Karpas-422 (cell line): ENCODE measurements at regions not wholly inside any gene's neighbourhood (a gene's known extent, or its start where the extent isn't known, plus 50 kb on each side); places are given as distances from the start of the nearest gene placed in this dataset.

ENCODE experiments used
- DNase-seq: peaks from one replicate; pipeline ENCODE4 v3.0.0-alpha.2; 2015
- H2AFZ ChIP-seq: fragments of 200-600 bp; sonication (generic); 2 replicates; pipeline ENCODE4 v1.6.1; 2014; ENCODE audit warnings: antibody characterized with exemption, low read length, mixed read lengths
- H3K27ac ChIP-seq: fragments of 200-600 bp; sonication (generic); 2 replicates; pipeline ENCODE4 v1.5.1; 2014; ENCODE audit warnings: mild to moderate bottlenecking, low read length, moderate library complexity
- H3K27me3 ChIP-seq: fragments of 200-600 bp; sonication (generic); 2 replicates; pipeline ENCODE4 v1.6.1; 2014; ENCODE audit warnings: low read length, mixed read lengths
- H3K36me3 ChIP-seq: fragments of 200-600 bp; sonication (generic); 2 replicates; pipeline ENCODE4 v1.6.1; 2014; ENCODE audit warnings: low read length, mixed read lengths; ENCODE audit not compliant: insufficient read depth
- H3K4me1 ChIP-seq: fragments of 200-600 bp; sonication (generic); 2 replicates; pipeline ENCODE4 v1.6.1; 2014; ENCODE audit warnings: mild to moderate bottlenecking, low read length, mixed read lengths
- H3K4me2 ChIP-seq: fragments of 200-600 bp; sonication (generic); 2 replicates; pipeline ENCODE4 v1.6.1; 2014; ENCODE audit warnings: low read length, low read depth, mild to moderate bottlenecking; ENCODE audit not compliant: poor library complexity, severe bottlenecking
- H3K4me3 ChIP-seq: fragments of 200-600 bp; sonication (generic); 2 replicates; pipeline ENCODE4 v1.5.1; 2014; ENCODE audit warnings: mild to moderate bottlenecking, antibody characterized with exemption, low read length, mixed read lengths
- H3K79me2 ChIP-seq: fragments of 200-600 bp; sonication (generic); 2 replicates; pipeline ENCODE4 v1.6.1; 2014; ENCODE audit warnings: mild to moderate bottlenecking, low read length, mixed read lengths
- H3K9ac ChIP-seq: fragments of 200-600 bp; sonication (generic); 2 replicates; pipeline ENCODE4 v1.6.0; 2014; ENCODE audit warnings: low read length
- H3K9me2 ChIP-seq: fragments of 200-600 bp; sonication (generic), shearing (Covaris generic); replicated peaks from 2 replicates; pipeline ENCODE4 v1.6.0; 2014; ENCODE audit warnings: mild to moderate bottlenecking, low read length, moderate library complexity; ENCODE audit not compliant: insufficient read depth
- H3K9me3 ChIP-seq: fragments of 300-700, 200-600 bp; sonication (generic); 2 replicates; pipeline ENCODE4 v1.6.1; 2014; ENCODE audit warnings: low read length, mixed read lengths
- H4K20me1 ChIP-seq: fragments of 200-600 bp; sonication (generic); 2 replicates; pipeline ENCODE4 v1.6.1; 2014; ENCODE audit warnings: mild to moderate bottlenecking, antibody characterized with exemption, low read length, low read depth; ENCODE audit not compliant: insufficient read depth

DNA sequence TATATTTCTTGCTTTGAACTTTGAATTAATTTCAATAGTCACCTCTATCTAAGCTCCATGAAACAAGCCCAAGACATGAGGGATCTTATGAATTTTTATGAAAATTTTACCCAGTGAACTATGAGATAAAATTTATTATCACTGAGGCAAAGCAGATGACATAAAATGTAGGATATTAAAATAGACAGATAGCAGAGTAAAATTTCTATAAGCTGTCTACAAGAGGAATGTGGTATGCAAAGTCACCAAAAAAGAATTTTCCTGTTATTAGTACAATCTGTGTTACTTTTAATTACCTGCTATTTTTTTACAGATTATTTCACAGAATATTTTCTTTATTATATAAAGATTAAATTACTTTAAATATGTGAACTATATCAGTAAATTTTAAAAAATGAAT, 2312.6 kb downstream of the PCDH9 start:
- Histone ChIP-seq H3K9ac (no peak overlapping the region), H3K9me3 (no peaks in the 10 kb centered on the region; the same call in 1 of the 2 replicates), H3K27ac (no peak overlapping the region), H3K36me3 (no peaks in the 10 kb centered on the region), H4K20me1 (no peaks in the 10 kb centered on the region), H3K4me1 (no peaks in the 10 kb centered on the region), H3K4me2 (no peak overlapping the region), H3K4me3 (no peak overlapping the region), H2AFZ (0 out of 2 replicates have a peak overlapping the region, but pooled peaks have one; percentile 58), H3K27me3 (no peaks in the 10 kb centered on the region), H3K79me2 (no peaks in the 10 kb centered on the region), H3K9me2 (no peaks in the 10 kb centered on the region)
- no peak for DNase-seq

DNA sequence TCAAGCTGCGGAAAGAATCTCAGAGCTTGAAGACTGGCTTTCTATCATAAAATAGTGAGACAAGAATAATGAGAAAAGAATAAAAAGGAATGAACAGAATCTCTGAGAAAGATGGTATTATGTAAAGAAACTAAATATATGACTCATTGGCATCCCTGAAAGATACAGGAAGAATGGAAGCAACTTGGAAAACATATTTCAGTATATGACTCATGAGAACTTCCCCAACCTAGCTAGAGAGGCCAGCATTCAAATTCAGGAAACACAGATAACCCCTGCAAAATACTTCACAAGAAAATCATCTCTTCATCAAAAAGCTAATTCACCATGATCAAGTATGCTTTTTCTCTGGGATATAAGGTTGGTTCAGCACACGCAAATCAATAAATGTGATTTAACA, 2318.0 kb downstream of the PCDH9 start:
- H3K27me3 ChIP-seq: no peaks in the 10 kb centered on the region
- H3K36me3 ChIP-seq: no peaks in the 10 kb centered on the region
- H3K4me3 ChIP-seq: no peak overlapping the region
- no peaks in the 10 kb centered on the region for H3K9me2 ChIP-seq
- 0 out of 2 replicates have a peak overlapping the region, but pooled peaks have one; percentile 42 for H2AFZ ChIP-seq
- H3K79me2 ChIP-seq: no peaks in the 10 kb centered on the region
- no peak for DNase-seq
- H3K9me3 ChIP-seq: no peaks in the 10 kb centered on the region; the same call in 1 of the 2 replicates
- H4K20me1 ChIP-seq: no peaks in the 10 kb centered on the region
- H3K27ac ChIP-seq: no peak overlapping the region
- H3K4me1 ChIP-seq: no peaks in the 10 kb centered on the region
- no peak overlapping the region for H3K9ac ChIP-seq
- no peak overlapping the region for H3K4me2 ChIP-seq

DNA sequence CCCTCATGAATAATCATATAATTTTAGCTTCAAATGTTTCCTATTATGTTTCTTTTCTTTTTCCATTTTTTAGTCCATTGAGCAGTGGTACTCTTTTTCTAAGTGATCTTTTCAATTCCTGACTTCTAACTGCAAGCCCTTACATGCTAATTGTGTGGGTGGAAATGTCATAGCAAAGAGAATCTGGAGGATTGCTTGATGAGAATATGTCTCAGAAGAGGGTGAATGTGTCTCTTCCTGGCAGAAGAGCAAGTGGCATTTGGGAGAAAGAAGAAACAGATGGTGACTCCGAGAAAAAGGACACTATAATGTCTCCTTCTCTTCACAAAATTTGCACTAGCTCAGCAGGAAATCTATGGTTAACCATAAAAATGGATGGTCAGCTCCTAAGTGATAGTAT, 2320.0 kb downstream of the PCDH9 start:
- Histone ChIP-seq H3K4me3 (no peak overlapping the region), H3K36me3 (no peaks in the 10 kb centered on the region), H2AFZ (0 out of 2 replicates have a peak overlapping the region, but pooled peaks have one; percentile 44), H3K9ac (no peak overlapping the region), H3K9me3 (0 out of 2 replicates have a peak, but pooled peaks cover 4% of the 10 kb centered on the region), H4K20me1 (no peaks in the 10 kb centered on the region), H3K4me2 (no peak overlapping the region), H3K27me3 (no peaks in the 10 kb centered on the region), H3K4me1 (no peaks in the 10 kb centered on the region), H3K9me2 (no peaks in the 10 kb centered on the region), H3K79me2 (no peaks in the 10 kb centered on the region), H3K27ac (no peak overlapping the region)
- no peak for DNase-seq

DNA sequence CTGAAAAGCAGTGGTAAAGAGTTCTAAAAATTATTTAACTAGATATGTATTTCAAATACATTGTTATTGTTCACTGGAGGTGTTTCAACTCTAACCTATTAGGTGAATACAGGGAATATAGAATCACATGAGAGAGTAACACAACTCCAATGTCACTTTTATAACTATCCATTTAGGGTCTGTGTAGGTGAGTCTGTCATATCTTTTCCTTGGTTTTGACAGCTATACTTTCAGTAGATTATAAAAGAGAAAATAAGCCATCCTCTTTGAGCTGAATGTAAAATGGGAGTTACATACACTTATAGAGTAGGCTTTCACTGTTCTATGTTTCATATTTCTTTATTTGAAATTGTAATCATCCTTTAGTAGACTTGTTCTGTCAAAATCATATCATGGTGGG, 2321.0 kb downstream of the PCDH9 start:
- H3K9ac ChIP-seq: no peak overlapping the region
- peaks cover 4% of the 10 kb centered on the region; the same call in 1 of the 2 replicates for H3K9me3 ChIP-seq
- no peak overlapping the region for H3K4me3 ChIP-seq
- H3K9me2 ChIP-seq: no peaks in the 10 kb centered on the region
- no peaks in the 10 kb centered on the region for H3K79me2 ChIP-seq
- H3K27me3 ChIP-seq: no peaks in the 10 kb centered on the region
- peak overlapping the region; percentile 52; the same call in 1 of the 2 replicates for H2AFZ ChIP-seq
- H3K4me1 ChIP-seq: no peaks in the 10 kb centered on the region
- no peak for DNase-seq
- no peak overlapping the region for H3K4me2 ChIP-seq
- no peaks in the 10 kb centered on the region for H4K20me1 ChIP-seq
- H3K36me3 ChIP-seq: no peaks in the 10 kb centered on the region
- H3K27ac ChIP-seq: no peak overlapping the region

DNA sequence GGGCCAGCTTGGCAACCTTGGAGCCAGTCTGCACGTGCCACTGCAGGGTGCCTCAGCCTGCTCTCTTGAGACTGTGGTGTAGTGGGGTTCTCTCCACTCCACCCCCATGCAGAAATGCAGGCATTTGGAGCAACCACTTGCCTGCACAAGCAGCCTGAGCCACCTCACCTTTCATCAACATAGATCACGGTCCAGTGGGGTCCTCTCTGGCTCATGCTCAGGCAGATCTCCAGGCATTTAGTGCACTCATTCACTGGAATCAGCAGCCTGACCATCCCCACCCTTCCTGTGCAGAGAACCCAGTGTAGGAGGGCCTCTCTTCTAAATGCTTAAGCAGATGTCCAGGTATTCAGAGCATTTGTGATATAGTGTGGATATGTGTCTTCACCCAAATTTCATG, 2330.1 kb downstream of the PCDH9 start:
- H2AFZ ChIP-seq: peak overlapping the region; percentile 80
- no peaks in the 10 kb centered on the region for H3K79me2 ChIP-seq
- no peaks in the 10 kb centered on the region; the same call in 1 of the 2 replicates for H3K9me3 ChIP-seq
- no peak overlapping the region for H3K4me2 ChIP-seq
- DNase-seq: no peak
- H3K9ac ChIP-seq: no peak overlapping the region
- H3K4me1 ChIP-seq: no peaks in the 10 kb centered on the region
- no peak overlapping the region for H3K27ac ChIP-seq
- no peaks in the 10 kb centered on the region for H3K9me2 ChIP-seq
- no peaks in the 10 kb centered on the region for H4K20me1 ChIP-seq
- no peaks in the 10 kb centered on the region for H3K27me3 ChIP-seq
- H3K4me3 ChIP-seq: no peak overlapping the region
- H3K36me3 ChIP-seq: no peaks in the 10 kb centered on the region

DNA sequence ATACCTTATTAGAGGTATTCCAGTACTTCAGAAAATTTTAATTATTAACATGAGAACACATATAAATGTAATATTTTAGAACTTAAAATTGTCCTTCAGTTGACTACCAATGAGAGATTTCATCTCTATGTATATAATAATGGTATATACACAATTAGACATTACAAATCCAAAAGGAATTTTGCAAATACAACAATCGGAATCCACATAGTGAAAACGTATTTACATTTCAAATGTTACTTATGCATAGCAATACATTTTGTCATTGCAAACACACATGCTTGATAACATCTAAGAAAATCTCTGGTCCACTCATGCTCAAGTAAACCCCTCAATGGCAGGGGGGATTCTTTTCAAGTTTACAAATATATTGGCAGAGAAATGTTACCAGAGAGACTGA, 2345.2 kb downstream of the PCDH9 start:
- no peaks in the 10 kb centered on the region for H4K20me1 ChIP-seq
- H3K9me2 ChIP-seq: no peaks in the 10 kb centered on the region
- H3K9me3 ChIP-seq: no peaks in the 10 kb centered on the region; the same call in 1 of the 2 replicates
- H3K27me3 ChIP-seq: no peaks in the 10 kb centered on the region
- DNase-seq: no peak
- no peaks in the 10 kb centered on the region for H3K79me2 ChIP-seq
- H2AFZ ChIP-seq: no peak overlapping the region
- H3K27ac ChIP-seq: no peak overlapping the region
- H3K36me3 ChIP-seq: no peaks in the 10 kb centered on the region
- H3K4me1 ChIP-seq: no peaks in the 10 kb centered on the region
- H3K4me3 ChIP-seq: no peak overlapping the region
- H3K9ac ChIP-seq: no peak overlapping the region
- no peak overlapping the region for H3K4me2 ChIP-seq

DNA sequence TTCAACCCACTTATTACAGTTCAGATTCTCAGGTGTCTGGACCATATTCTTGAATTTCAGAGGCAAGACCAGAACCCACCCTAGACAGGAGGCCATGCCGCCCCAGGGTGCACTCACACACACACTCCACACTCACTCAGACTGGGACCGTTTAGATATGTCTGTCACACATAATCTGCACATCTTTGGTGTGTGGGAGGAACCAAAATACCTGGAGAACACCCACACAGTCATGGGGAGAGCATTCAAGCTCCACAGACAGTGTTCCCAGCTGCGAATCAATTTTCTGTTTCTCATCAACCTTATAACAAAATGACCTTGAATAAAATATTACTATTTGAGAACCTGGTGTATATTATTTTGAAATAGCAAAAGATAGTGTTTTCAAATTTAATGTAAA, 2353.0 kb downstream of the PCDH9 start:
- H3K27me3 ChIP-seq: no peaks in the 10 kb centered on the region
- H3K9me3 ChIP-seq: no peaks in the 10 kb centered on the region

DNA sequence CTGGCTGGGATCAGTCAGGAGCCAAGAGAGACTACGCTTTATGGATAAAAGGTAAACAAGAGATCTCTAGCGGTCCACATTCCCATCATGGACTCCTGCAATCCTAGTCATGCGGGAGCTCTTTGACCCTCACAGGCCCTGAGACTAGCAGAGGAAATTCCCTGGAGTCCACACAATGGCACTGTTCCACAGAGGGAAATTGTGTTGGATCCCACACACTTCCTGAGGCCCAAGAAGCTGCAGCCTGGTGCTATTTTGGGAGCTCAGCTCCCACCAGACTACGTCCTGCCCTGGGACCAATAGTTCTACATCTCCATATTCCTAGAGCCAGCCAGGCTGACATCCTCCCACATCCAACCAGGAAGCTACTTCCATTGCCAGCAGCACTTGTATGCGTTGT, 2358.4 kb downstream of the PCDH9 start:
- H3K4me1 ChIP-seq: no peaks in the 10 kb centered on the region
- no peaks in the 10 kb centered on the region for H4K20me1 ChIP-seq
- no peak overlapping the region for H3K27ac ChIP-seq
- H3K4me2 ChIP-seq: no peak overlapping the region
- no peaks in the 10 kb centered on the region for H3K27me3 ChIP-seq
- H3K9ac ChIP-seq: no peak overlapping the region
- no peak for DNase-seq
- H3K36me3 ChIP-seq: no peaks in the 10 kb centered on the region; the same call in 1 of the 2 replicates
- no peaks in the 10 kb centered on the region for H3K9me2 ChIP-seq
- peaks cover 4% of the 10 kb centered on the region for H3K9me3 ChIP-seq
- H2AFZ ChIP-seq: 0 out of 2 replicates have a peak overlapping the region, but pooled peaks have one; percentile 81
- no peaks in the 10 kb centered on the region for H3K79me2 ChIP-seq
- no peak overlapping the region for H3K4me3 ChIP-seq

More for the DNA sequence above, 2353.0 kb downstream of the PCDH9 start:
- Histone ChIP-seq H2AFZ (peak overlapping the region; percentile 78), H3K4me1 (no peaks in the 10 kb centered on the region), H3K4me3 (no peak overlapping the region), H3K9ac (no peak overlapping the region), H3K36me3 (no peaks in the 10 kb centered on the region; the same call in 1 of the 2 replicates), H3K79me2 (no peaks in the 10 kb centered on the region), H3K27ac (no peak overlapping the region), H3K9me2 (no peaks in the 10 kb centered on the region), H4K20me1 (no peaks in the 10 kb centered on the region), H3K4me2 (no peak overlapping the region)
- no peak for DNase-seq
